Left renal cortex interstitium (tissue), 4 donors: ENCODE measurements at regions not wholly inside any gene's neighbourhood (a gene's known extent, or its start where the extent isn't known, plus 50 kb on each side); places are given as distances from the start of the nearest gene placed in this dataset.
"Not testable (repeated sequence)": the region's sequence is repeated elsewhere in the genome, so short reads cannot be mapped to it uniquely, and the experiment has no call there.

Experiments used
- DNase-seq, 4 donors: peaks; one replicate each; pipeline ENCODE4 v3.0.0-alpha.2; 2013; ENCODE audit warnings: low read depth in 4 of 4, low spot score in 2 of 4, missing footprints in 1 of 4

GRCh38 chr5:101103874-101104273, 200.8 kb upstream of the ST8SIA4 start:
- no peak for DNase-seq

GRCh38 chr5:101102506-101102905, 199.4 kb upstream of the ST8SIA4 start:
- DNase-seq, result no peak

- DNase-seq, result no peak
Observed at GRCh38 chr5:101091902-101092301, 188.8 kb upstream of the ST8SIA4 start.

- no peak for DNase-seq
Observed at GRCh38 chr5:101084353-101084752, 181.3 kb upstream of the ST8SIA4 start.

GRCh38 chr5:101080462-101081240, 177.6 kb upstream of the ST8SIA4 start:
- DNase-seq, result no peak

- no peak for DNase-seq
Observed at GRCh38 chr5:101068298-101068697, 165.2 kb upstream of the ST8SIA4 start.

- no peak for DNase-seq
Observed at GRCh38 chr5:101067429-101067828, 164.3 kb upstream of the ST8SIA4 start.

GRCh38 chr5:101062902-101063301, 159.8 kb upstream of the ST8SIA4 start:
- DNase-seq, result no peak

- DNase-seq, result no peak
Observed at GRCh38 chr5:101047181-101047580, 144.1 kb upstream of the ST8SIA4 start.

GRCh38 chr5:101045689-101046088, 142.6 kb upstream of the ST8SIA4 start:
- no peak for DNase-seq

- DNase-seq, result not testable (repeated sequence)
Observed at GRCh38 chr5:101040002-101040401, 136.9 kb upstream of the ST8SIA4 start.

GRCh38 chr5:101036778-101037177, 133.7 kb upstream of the ST8SIA4 start:
- DNase-seq, result no peak

- DNase-seq, result no peak
Observed at GRCh38 chr5:101035425-101035824, 132.3 kb upstream of the ST8SIA4 start.

GRCh38 chr5:101024299-101024698, 121.2 kb upstream of the ST8SIA4 start:
- DNase-seq, result no peak

GRCh38 chr5:101018299-101018698, 115.2 kb upstream of the ST8SIA4 start:
- no peak for DNase-seq

- DNase-seq, result no peak
Observed at GRCh38 chr5:101012880-101013279, 109.8 kb upstream of the ST8SIA4 start.

- DNase-seq, result no peak
Observed at GRCh38 chr5:101009758-101010519, 106.9 kb upstream of the ST8SIA4 start.

- DNase-seq, result no peak
Observed at GRCh38 chr5:100992354-100992753, 89.3 kb upstream of the ST8SIA4 start.

GRCh38 chr5:100983601-100984000, 80.5 kb upstream of the ST8SIA4 start:
- DNase-seq, result not testable (repeated sequence)

- no peak for DNase-seq
Observed at GRCh38 chr5:100974082-100974481, 71.0 kb upstream of the ST8SIA4 start.

- DNase-seq, result no peak
Observed at GRCh38 chr5:100970646-100971255, 67.7 kb upstream of the ST8SIA4 start.

- no peak for DNase-seq
Observed at GRCh38 chr5:100965291-100965690, 62.2 kb upstream of the ST8SIA4 start.
